Naive thymus-derived CD4-positive, alpha-beta T cell (primary cell): ENCODE measurements at regions not wholly inside any gene's neighbourhood (a gene's known extent, or its start where the extent isn't known, plus 50 kb on each side); places are given as distances from the start of the nearest gene placed in this dataset.
"Not testable (repeated sequence)": the region's sequence is repeated elsewhere in the genome, so short reads cannot be mapped to it uniquely, and the experiment has no call there.

Experiments used
- ATAC-seq: fragments of 150-1000 bp; cut with Tn5 transposase; 2 replicates; pipeline ENCODE4 v1.10.0; 2021; ENCODE audit warnings: mild to moderate bottlenecking, moderate library complexity
- CTCF ChIA-PET: fragments of 350-600 bp; sonication (Branson Sonifier 250); formaldehyde crosslinking; loops from one replicate; lab custom pipeline; 2021; ENCODE audit warnings: antibody characterized with exemption; lab: Charles Lee
- POLR2A ChIA-PET: fragments of 350-600 bp; sonication (Branson Sonifier 250); formaldehyde crosslinking; loops from one replicate; lab custom pipeline; 2021; ENCODE audit warnings: antibody characterized with exemption, inconsistent platforms; lab: Charles Lee
- DNase-seq, 9 donors: peaks; one replicate each; pipeline versions ENCODE4 v3.0.0 to v3.0.0-alpha.2; 2020 to 2022; ENCODE audit warnings: mixed read lengths in 1 of 9
- H3K27ac ChIP-seq: one replicate; pipeline ENCODE4 v1.7.0; 2013; ENCODE audit warnings: mild to moderate bottlenecking, low read depth, low read length, moderate library complexity
- H3K27me3 ChIP-seq, 2 donors: one replicate each; pipeline ENCODE4 v1.7.0; 2013; ENCODE audit warnings: low read length in 2 of 2, mild to moderate bottlenecking in 2 of 2, moderate library complexity in 2 of 2; ENCODE audit not compliant: control insufficient read depth in 2 of 2, insufficient read depth in 2 of 2
- H3K36me3 ChIP-seq, 3 experiments: 1 replicate in 2 of 3; 2 replicates in 1 of 3; pipeline ENCODE4 v1.7.0; 2013; ENCODE audit warnings: low read length in 3 of 3, mild to moderate bottlenecking in 3 of 3, moderate library complexity in 1 of 3; ENCODE audit not compliant: insufficient read depth in 3 of 3, control insufficient read depth in 2 of 3
- H3K4me1 ChIP-seq, 2 donors: one replicate each; pipeline ENCODE4 v1.7.0; 2013; ENCODE audit warnings: low read length in 2 of 2, mild to moderate bottlenecking in 2 of 2, moderate library complexity in 1 of 2; ENCODE audit not compliant: control insufficient read depth in 2 of 2, insufficient read depth in 2 of 2
- H3K4me3 ChIP-seq: 2 replicates; pipeline ENCODE4 v1.7.0; 2013; ENCODE audit warnings: mild to moderate bottlenecking, low read length
- H3K9me3 ChIP-seq, 3 experiments: 1 replicate in 2 of 3; 2 replicates in 1 of 3; pipeline ENCODE4 v1.7.0; 2013; ENCODE audit warnings: low read length in 3 of 3; ENCODE audit not compliant: control insufficient read depth in 2 of 3
- H3K27ac Mint-ChIP-seq, 9 donors: one replicate each; pipeline ENCODE4 v1.8.0; 2020 to 2022; ENCODE audit warnings: mixed read lengths in 9 of 9, mild to moderate bottlenecking in 8 of 9, moderate library complexity in 5 of 9, inconsistent platforms in 2 of 9
- H3K27me3 Mint-ChIP-seq, 5 donors: one replicate each; pipeline ENCODE4 v1.8.0; 2021 to 2022; ENCODE audit warnings: mixed read lengths in 5 of 5, mild to moderate bottlenecking in 1 of 5
- H3K36me3 Mint-ChIP-seq, 5 donors: one replicate each; pipeline ENCODE4 v1.8.0; 2020 to 2022; ENCODE audit warnings: mixed read lengths in 5 of 5, mild to moderate bottlenecking in 3 of 5, inconsistent platforms in 1 of 5
- H3K4me1 Mint-ChIP-seq, 7 donors: one replicate each; pipeline ENCODE4 v1.8.0; 2020 to 2022; ENCODE audit warnings: mixed read lengths in 7 of 7, mild to moderate bottlenecking in 3 of 7, inconsistent platforms in 1 of 7
- H3K4me3 Mint-ChIP-seq, 10 donors: one replicate each; pipeline ENCODE4 v1.8.0; 2020 to 2022; ENCODE audit warnings: mild to moderate bottlenecking in 10 of 10, mixed read lengths in 10 of 10, moderate library complexity in 6 of 10, inconsistent platforms in 2 of 10
- H3K9me3 Mint-ChIP-seq, 11 donors: one replicate each; pipeline ENCODE4 v1.8.0; 2020 to 2022; ENCODE audit warnings: mixed read lengths in 11 of 11, mild to moderate bottlenecking in 4 of 11, inconsistent platforms in 1 of 11, moderate library complexity in 1 of 11
- intact Hi-C, 2 donors: fragments of 100-400 bp; cut with micrococcal nuclease; formaldehyde crosslinking; loops; one replicate each; pipeline ENCODE4 v1.15.1; 2023

DNA sequence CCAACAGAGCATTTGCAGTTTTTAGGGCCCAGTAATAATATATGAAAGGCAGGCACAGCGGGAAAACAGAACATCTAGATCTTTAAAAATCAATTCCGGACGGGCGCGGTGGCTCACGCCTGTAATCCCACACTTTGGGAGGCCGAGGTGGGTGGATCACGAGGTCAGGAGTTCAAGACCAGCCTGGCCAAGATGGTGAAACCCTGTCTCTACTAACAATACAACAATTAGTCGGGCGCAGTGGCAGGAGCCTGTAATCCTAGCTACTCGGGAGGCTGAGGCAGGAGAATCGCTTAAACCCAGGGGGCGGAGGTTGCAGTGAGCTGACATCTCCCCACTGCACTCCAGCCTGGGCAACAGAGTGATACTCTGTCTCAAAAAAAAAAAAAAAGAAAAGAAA, 88.5 kb upstream of the MSH6 start:
- H3K36me3 Mint-ChIP-seq, H3K4me3 ChIP-seq, H3K9me3 ChIP-seq, H3K36me3 ChIP-seq, CTCF ChIA-PET, DNase-seq, POLR2A ChIA-PET, H3K4me1 ChIP-seq, H3K4me3 Mint-ChIP-seq, H3K4me1 Mint-ChIP-seq, H3K27ac ChIP-seq, H3K27me3 ChIP-seq, intact Hi-C loops, ATAC-seq, H3K9me3 Mint-ChIP-seq, H3K27ac Mint-ChIP-seq: not testable (repeated sequence)
- H3K27me3 Mint-ChIP-seq: peaks cover 0 to 22% (median 18%) of the 10 kb centered on the region in 5 donors

- ATAC-seq, H3K36me3 Mint-ChIP-seq, H3K9me3 Mint-ChIP-seq, CTCF ChIA-PET, H3K27me3 ChIP-seq, POLR2A ChIA-PET, H3K4me1 ChIP-seq, DNase-seq, H3K36me3 ChIP-seq, H3K4me3 Mint-ChIP-seq, H3K4me1 Mint-ChIP-seq, H3K4me3 ChIP-seq, H3K27ac ChIP-seq, H3K9me3 ChIP-seq, intact Hi-C loops, H3K27ac Mint-ChIP-seq: not testable (repeated sequence)
- H3K27me3 Mint-ChIP-seq: peaks cover 0 to 12% (median 9%) of the 10 kb centered on the region in 5 donors
Observed at GRCh38 chr2:47690706-47691325, 92.1 kb upstream of the MSH6 start.

DNA sequence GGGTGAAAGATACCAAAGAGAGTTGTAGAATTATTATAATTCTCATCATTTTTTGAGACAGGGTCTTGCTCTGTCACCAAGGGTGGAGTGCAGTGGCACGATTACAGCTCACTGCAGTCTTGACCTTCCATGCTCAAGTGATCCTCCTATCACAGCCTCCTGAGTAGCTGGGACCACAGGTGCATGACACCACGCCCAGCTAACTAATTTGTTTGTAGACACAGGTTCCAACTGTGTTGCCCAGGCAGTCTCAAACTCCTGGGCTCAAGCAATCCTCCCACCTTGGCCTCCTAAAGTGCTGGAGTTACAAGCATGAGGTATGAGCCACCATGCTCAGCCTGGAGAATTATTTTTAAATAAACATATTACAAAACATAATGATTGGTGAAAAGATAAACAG, 92.8 kb upstream of the MSH6 start:
- Mint-ChIP-seq H3K36me3 (peaks cover 0 to 3% (median 0%) of the 10 kb centered on the region in 5 donors), H3K4me1 (peaks cover 0 to 4% (median 0%) of the 10 kb centered on the region in 7 donors), H3K27ac (no peak overlapping the region), H3K4me3 (no peak overlapping the region), H3K9me3 (peaks cover 0 to 4% (median 2%) of the 10 kb centered on the region in 11 donors), H3K27me3 (peaks cover 0 to 10% (median 7%) of the 10 kb centered on the region in 5 donors)
- CTCF ChIA-PET: no interaction called here
- Histone ChIP-seq H3K4me1 (no peaks in the 10 kb centered on the region), H3K27me3 (no peaks in the 10 kb centered on the region), H3K4me3 (no peak overlapping the region), H3K36me3 (no peaks in the 10 kb centered on the region), H3K9me3 (no peaks in the 10 kb centered on the region), H3K27ac (no peak overlapping the region)
- ATAC-seq (no peak), DNase-seq (no peak)
- POLR2A ChIA-PET: no interaction called here
- intact Hi-C loops: no loop called here

- H3K27me3 Mint-ChIP-seq, H3K27me3 ChIP-seq, ATAC-seq, H3K4me3 ChIP-seq, H3K4me3 Mint-ChIP-seq, intact Hi-C loops, DNase-seq, H3K36me3 ChIP-seq, H3K9me3 Mint-ChIP-seq, H3K27ac ChIP-seq, H3K4me1 ChIP-seq, H3K9me3 ChIP-seq, CTCF ChIA-PET, POLR2A ChIA-PET, H3K27ac Mint-ChIP-seq, H3K36me3 Mint-ChIP-seq, H3K4me1 Mint-ChIP-seq: not testable (repeated sequence)
Observed at GRCh38 chr2:47689118-47689517, 93.8 kb upstream of the MSH6 start.

- no peak for ATAC-seq
- H3K9me3 Mint-ChIP-seq: peaks cover 0 to 4% (median 2%) of the 10 kb centered on the region in 11 donors
Observed at GRCh38 chr2:47688561-47688960, 94.4 kb upstream of the MSH6 start.

DNA sequence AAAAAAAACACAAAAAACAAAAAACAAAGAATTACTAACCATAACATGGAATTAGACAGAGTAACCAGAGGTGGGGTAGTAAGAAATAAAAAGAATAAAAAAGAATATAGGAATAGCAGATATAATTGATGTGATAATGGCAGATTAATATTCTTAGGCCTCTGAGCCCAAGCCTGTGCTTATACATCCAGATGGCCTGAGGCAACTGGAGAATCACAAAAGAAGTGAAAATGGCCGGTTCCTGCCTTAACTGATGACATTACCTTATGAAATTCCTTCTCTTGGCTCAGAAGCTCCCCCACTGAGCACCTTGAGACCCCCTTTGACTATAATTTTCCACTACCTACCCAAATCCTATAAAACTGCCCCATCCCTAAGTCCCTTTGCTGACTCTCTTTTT, 95.1 kb upstream of the MSH6 start:
- H3K27ac ChIP-seq: no peak overlapping the region
- CTCF ChIA-PET: no interaction called here
- H3K27me3 ChIP-seq: no peaks in the 10 kb centered on the region
- DNase-seq: no peak
- Mint-ChIP-seq H3K36me3 (no peaks in the 10 kb centered on the region), H3K4me3 (no peak overlapping the region), H3K9me3 (peaks cover 0 to 4% (median 2%) of the 10 kb centered on the region in 11 donors), H3K27me3 (peaks cover 0 to 1% (median 0%) of the 10 kb centered on the region in 5 donors), H3K4me1 (peaks cover 0 to 4% (median 0%) of the 10 kb centered on the region in 7 donors), H3K27ac (peak overlapping the region in 1 of 9 donors; percentile 6)
- POLR2A ChIA-PET: interaction anchor here (0.6 kb wide), 1 partner anchor 34 kb away, joined by 5 read pairs; no protein-coding TSS in a partner anchor
- H3K4me3 ChIP-seq: no peak overlapping the region
- no peaks in the 10 kb centered on the region for H3K4me1 ChIP-seq
- intact Hi-C loops: no loop called here
- no peaks in the 10 kb centered on the region for H3K9me3 ChIP-seq
- H3K36me3 ChIP-seq: no peaks in the 10 kb centered on the region
- no peak for ATAC-seq

More at GRCh38 chr2:47688561-47688960, 94.4 kb upstream of the MSH6 start:
- Mint-ChIP-seq H3K4me3 (no peak overlapping the region), H3K4me1 (peaks cover 0 to 4% (median 0%) of the 10 kb centered on the region in 7 donors), H3K27ac (peak overlapping the region in 1 of 9 donors; percentile 6), H3K27me3 (peaks cover 0 to 4% (median 0%) of the 10 kb centered on the region in 5 donors), H3K36me3 (no peaks in the 10 kb centered on the region)
- H3K36me3 ChIP-seq: no peaks in the 10 kb centered on the region
- POLR2A ChIA-PET: no interaction called here
- H3K9me3 ChIP-seq: no peaks in the 10 kb centered on the region
- H3K4me3 ChIP-seq: no peak overlapping the region
- CTCF ChIA-PET: no interaction called here
- no peak for DNase-seq
- H3K27ac ChIP-seq: no peak overlapping the region
- no peaks in the 10 kb centered on the region for H3K27me3 ChIP-seq
- H3K4me1 ChIP-seq: no peaks in the 10 kb centered on the region
- intact Hi-C loops: no loop called here

DNA sequence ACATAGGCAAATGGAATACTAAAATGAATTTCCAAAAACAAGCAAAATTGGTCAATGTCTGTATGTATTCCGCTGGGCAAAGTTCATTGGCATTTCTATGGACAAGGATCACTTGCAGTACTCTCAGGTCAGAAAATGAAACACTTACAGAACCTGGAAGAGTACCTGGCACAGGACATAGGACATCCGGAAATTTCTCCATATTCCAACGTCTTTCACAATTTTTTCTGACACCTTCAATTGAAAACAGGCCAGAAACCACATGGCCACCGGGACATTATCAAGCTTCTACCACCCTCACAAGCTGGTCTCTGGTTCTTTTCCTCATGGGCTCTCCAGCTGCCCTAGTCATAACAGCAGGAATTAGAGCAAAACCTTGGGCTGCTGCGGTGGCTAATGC, 96.9 kb upstream of the MSH6 start:
- no peaks in the 10 kb centered on the region for H3K27me3 Mint-ChIP-seq
- H3K27ac Mint-ChIP-seq: no peak overlapping the region
- H3K4me1 ChIP-seq: no peaks in the 10 kb centered on the region
- ChIA-PET POLR2A (no interaction called here), CTCF (no interaction called here)
- no peak overlapping the region for H3K27ac ChIP-seq
- no peaks in the 10 kb centered on the region for H3K9me3 ChIP-seq
- DNase-seq (no peak), ATAC-seq (no peak)
- H3K27me3 ChIP-seq: no peaks in the 10 kb centered on the region
- peaks cover 0 to 4% (median 2%) of the 10 kb centered on the region in 11 donors for H3K9me3 Mint-ChIP-seq
- H3K4me1 Mint-ChIP-seq: peaks cover 0 to 4% (median 0%) of the 10 kb centered on the region in 7 donors
- no peak overlapping the region for H3K4me3 Mint-ChIP-seq
- H3K36me3 ChIP-seq: no peaks in the 10 kb centered on the region
- no peak overlapping the region for H3K4me3 ChIP-seq
- intact Hi-C loops: no loop called here
- H3K36me3 Mint-ChIP-seq: no peaks in the 10 kb centered on the region
